ENCODE measurements at regions not wholly inside any gene's neighbourhood (a gene's known extent, or its start where the extent isn't known, plus 50 kb on each side); places are given as distances from the start of the nearest gene placed in this dataset.

DNA sequence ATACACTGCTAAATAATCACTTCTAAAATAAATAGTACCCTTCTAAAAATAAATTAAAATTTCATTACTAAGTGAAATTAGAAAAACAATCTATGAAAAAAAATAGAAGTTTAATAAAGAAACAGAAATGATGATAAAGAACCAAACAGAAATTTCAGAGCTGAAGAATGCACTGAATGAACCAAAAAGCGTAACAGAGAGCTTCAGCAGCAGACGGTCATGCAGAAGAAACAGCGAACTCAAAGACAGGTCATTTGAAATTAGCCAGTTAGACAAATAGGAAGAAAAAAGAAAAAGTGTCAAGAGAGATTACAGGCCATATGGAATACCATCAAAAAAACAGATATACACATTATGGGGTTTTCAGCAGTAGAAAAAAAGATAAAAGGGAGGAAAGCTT lies 706.7 kb downstream of the TBC1D32 start:
- DNase-seq = no peak

DNA sequence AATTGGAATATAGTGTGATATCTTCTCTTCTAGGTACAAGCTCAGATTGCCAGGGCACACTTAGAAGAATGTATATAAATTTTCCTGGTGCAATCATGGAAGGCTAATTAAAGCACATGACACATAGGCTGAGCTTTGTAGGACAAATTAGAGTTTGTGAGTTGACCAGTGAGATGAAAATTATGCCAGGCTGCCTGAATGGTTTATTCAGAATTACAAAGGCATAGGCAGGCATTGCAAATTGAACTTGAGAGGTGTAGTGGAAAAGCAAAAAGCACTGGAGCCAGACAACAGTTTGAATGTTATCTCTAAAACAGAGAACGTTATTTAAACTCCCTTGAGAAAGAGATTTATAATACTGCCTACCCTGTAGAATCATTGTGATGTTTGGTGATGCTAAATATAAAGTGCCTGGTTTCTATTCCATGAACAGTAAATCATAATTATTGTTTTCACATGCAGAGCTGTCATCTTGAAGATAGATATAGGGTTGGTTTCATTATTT lies 712.1 kb downstream of the TBC1D32 start:
- DNase-seq = no peak

DNA sequence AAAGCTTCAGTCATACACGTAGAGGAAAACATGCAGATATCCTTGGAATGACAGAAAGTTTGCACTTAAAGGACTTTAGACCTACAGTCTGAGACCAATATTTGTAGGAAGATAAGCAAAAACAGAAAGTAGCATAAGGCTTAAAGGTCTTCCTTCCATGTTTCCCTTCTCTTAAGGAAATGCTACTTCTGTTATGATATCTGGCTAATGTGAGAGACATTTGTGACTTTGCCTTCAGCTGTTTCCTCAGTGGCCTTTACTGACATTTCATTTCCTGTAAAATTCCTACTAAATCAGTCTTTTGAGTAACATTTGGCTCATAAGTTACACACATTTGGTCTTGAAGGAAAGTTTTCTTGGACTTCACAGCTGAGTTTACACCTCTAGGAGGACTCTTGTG lies 713.4 kb downstream of the TBC1D32 start:
- DNase-seq = no peak

DNA sequence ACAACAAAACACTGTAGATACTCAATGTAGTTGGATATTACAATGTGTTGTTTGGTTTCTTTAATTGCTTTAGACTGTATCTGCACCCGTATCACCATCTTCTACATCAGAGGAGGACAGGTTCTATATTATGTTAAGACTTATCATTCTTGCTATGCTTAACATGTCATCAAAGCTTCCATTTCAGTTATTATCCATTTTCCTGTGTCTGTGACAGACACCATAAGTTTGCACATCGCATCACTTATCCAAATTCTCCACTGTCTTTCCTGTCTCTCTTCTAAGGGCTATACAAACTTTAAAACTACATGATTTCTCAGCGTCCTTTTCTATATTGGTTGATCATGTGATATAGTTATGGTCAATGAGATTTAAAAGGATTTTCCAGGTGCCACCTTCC lies 719.0 kb downstream of the TBC1D32 start:
- DNase-seq = no peak

DNA sequence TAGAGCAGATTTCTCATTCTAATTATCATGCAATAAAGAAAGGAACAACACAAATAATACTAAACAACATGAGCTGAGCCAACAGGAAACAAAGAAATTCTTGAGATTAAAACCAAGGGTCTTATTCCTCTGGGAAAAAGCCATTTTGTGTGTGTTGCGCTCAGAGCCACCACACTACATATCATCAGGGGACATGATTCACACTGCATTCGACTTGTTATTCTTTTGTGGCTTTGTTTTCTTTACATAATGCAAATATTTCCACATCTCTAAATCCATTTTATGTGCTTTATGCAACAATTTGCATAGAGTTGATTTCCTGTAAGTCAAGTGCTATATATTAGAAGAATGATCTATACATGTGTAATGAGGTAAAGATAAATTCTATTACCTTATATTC lies 719.6 kb downstream of the TBC1D32 start:
- DNase-seq = no peak

DNA sequence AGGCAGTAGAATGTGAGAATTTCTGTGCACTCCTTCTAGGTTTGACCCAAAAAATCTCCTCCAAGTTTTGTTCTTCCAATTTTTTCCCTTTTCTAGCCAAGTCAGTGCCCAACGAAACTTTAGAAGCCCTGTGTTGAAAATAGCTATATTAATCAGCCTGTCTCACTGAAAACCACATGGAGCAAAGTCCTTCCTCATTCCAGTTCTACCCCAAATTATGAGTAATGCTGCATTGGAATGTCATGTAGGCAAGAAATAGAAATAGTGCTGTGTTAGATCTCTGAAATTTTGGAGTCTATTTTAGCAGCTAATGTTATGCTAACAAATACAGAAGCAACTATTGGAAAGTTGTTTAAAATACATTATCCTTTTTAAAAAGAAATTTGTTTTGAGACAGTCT lies 725.5 kb downstream of the TBC1D32 start:
- no peak for DNase-seq

DNA sequence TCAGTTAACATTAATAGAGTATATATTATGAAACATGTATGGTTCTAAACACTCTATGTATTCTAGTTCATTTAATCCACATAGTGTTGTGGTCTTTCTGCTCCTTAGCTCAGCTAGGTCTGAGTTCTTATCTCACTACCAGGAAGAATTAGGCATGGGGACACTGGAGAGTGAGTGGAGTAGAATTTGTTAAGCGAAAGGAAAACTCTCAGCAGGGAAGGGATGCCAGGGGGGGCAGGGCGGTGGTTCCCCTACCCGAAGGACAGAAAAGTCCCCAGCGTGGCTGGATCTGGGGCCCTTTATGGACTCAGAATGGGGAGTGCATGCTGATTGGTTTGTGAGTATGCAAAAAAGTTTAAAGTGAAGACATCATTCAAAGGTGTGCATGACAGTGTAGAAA lies 727.5 kb downstream of the TBC1D32 start:
- DNase-seq = no peak

DNA sequence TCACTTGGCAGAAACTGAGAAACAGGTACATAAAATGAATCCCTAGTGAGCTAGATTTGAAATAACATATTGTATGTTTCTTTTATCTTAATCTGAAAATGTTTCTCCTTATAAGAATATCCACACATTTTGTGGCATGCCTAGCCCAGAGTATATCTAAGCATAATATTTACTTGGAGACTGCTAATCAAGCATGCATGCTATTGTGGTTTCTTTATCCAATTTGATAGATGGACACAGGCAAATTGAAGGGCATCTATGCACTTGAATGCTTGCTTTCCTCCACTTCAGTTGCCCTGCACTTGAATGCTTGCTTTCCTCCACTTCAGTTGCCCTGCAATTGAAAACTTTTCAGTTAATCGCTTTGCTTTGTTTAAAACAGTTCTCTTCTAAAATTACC lies 729.8 kb downstream of the TBC1D32 start:
- DNase-seq = no peak

DNA sequence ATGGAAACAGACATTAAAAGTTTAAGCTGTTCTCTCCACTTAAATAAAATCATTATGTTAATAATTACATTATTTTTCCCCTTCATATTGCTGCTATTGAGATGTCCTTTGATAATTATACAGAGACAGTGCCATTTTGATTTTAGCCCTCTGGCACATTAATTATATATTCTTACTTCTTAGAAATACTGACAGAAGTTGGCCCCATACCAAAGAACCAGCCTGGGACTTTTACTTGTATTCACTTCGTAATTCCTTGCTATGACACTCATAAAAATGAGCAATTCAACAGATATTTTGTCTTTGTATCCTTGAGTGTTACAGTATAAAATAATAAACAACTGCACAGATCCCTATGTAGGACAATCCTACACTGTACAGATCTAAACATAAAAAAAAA lies 743.7 kb downstream of the TBC1D32 start:
- no peak for DNase-seq

DNA sequence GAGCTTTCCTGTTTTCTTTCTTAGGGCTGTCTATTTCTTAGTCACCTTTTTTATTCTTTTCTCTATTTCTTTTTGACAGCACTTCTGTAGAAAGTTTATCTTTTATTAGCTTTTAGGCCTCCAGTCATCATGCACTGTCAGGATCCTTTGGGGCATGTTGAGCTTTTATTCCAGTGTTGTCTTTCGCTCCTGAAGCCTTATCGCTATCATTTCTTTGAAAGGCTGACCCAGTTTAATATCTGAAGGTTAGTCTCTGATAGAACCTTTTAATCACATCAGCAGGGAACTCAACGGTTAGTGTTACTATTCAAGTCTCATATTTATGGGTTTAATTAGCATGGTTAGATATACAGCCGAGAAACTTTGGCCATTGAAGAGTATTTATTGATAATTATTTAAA lies 745.9 kb downstream of the TBC1D32 start:
- no peak for DNase-seq

DNA sequence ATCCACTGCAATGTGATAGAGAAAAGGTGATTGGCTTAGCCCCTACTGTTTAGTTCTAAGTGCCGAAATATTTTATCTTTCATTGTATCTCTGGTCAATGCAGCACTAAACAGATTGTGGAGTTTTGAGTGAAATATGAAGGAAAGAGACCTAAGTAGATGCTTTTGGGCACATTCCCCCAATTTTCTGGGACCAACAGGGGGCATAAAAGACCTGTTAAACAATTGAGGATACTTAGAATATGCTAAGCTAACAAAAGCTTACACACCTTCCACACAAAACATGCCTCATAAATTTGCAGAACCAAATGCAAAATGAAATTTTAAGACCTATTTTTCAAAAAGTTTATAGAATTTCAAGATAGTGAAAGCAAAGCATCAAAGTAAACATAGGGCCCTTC lies 746.9 kb downstream of the TBC1D32 start:
- DNase-seq = no peak

DNA sequence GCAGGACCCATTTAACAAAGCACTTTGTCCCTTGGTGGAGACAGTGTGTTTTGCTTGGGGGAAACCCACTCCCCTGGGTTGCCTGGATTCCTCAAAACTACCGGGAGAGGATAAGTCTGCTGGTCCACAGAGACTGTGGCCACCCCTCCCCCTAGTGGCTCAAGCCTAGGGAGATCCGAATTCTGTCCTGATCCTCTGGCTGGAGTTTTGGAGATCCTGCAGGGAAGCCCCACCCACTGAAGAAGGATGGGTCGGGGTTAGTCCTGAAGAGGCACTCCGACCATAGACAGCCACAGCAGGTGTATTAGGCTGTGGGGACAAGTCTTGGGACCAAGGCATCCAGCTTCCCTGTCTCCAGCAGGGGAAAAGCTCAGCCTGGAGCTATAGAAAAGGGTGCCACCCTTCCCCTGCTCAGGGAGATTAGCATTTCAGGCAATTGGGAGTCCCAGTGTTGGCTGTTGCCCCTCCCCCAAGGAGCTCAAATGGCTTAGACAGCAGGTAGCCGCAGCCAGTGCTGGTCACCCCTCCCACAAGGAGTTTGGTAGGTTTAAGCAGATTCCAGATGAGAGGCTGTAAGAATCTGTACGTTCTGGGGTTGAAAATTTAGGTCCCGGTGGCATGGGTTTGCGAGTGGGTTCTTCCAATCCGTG lies 750.0 kb downstream of the TBC1D32 start:
- no peak for DNase-seq

DNA sequence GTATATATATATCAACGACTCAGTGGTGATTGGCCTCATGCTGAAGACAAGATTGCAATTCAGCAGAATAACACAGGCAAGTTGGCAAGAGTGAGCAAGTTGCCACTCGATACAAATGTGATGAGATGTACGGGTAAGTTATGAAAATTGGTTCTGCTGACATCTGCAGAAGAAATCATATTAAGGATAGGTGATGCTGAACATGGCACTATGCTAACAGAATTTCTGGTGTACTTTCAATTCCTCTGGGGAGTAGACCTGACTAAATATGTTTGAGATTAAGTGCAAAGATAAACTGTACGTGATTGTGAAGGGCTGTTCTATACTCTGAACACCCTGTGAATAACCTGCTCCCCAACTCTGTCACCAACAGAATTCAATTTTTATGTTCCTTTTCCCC lies 758.2 kb downstream of the TBC1D32 start:
- no peak for DNase-seq

DNA sequence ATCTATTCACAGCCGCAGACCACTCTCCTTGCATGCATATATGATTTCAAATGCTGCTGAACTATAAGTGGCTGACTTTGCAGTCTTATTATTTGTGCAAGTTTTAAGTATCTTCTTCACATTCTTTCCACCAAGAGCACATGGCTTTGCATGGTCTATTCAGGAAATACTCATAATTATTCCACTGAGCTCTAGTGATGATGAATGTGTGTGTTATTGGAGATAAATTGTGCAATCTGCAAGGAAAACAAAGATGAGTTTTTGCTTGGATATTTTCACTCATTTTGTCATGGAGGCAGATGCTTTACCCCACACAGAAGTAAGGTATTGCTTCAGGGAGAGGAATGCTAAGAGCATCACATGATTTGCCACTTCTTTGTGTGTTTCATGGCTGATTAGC lies 764.6 kb downstream of the TBC1D32 start:
- DNase-seq = no peak

DNA sequence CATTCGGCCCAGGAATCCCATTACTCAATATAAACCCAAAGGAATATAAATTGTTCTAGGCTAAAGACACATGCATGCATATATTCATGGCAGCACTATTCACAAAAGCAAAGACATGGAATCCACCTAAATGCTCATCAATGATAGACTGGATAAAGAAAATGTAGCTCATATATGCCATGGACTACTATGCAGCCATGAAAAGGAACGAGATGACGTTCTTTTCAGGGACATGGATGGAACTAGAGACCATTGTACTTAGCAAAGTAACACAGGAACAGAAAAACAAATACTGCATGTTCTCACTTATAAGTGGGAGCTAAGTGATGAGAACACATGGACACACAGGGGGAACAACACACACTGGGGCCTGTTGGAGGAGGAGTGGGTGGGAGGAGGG lies 769.5 kb downstream of the TBC1D32 start:
- DNase-seq = no peak

DNA sequence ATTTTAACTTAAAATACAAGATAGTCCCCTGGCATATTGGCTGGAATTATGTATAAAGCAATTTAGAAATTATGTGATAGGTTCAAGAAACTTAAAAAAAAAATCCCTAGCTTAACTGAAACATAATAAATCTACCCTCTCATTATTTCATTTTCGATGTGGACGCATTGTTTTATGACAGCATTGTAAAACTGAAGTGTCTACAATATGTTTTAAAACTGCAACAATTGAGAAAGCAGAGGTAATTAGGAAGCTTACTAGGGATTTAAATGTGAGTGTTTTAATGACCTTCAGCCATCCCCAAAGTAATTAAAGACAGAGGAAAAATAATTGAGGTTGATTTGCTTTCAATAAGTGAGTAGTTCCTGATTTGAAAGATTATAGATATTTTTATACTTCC lies 776.0 kb downstream of the TBC1D32 start:
- no peak for DNase-seq

DNA sequence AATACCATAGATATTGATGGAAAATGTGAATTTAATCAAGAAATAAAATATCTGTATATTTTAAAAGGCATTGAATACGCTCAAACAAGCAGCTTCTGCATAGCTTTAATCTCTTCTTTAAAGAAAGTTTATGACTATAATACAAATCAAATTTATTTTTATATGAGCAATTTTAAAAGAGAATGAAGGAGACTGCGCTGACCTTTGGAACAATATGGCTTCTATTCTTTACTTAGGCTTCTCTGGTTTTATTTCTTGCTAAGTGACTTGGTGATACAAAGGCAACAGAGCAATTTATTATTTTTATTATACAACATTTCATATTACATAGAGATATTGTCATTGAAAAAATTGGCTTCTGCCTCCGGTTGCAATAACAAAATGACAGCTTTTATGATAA lies 776.7 kb downstream of the TBC1D32 start:
- DNase-seq = no peak

DNA sequence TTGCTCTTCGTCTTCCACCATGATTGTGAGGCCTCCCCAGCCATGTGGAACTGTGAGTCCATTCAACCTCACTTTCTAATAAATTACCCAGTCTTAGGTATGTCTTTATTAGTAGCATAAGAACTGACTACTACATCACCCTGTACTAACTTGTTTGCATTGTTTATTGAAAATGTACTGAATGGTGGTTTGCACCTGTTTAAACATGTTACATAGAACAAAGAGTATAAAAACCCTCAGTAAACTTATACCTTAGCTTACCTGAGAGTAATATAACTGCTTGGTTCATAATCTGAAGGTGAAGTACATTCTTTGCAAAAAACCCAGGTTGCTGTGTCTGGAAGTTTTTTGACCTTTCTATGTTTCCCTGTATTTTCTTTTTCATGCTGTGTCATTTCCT lies 777.8 kb downstream of the TBC1D32 start:
- DNase-seq = no peak

DNA sequence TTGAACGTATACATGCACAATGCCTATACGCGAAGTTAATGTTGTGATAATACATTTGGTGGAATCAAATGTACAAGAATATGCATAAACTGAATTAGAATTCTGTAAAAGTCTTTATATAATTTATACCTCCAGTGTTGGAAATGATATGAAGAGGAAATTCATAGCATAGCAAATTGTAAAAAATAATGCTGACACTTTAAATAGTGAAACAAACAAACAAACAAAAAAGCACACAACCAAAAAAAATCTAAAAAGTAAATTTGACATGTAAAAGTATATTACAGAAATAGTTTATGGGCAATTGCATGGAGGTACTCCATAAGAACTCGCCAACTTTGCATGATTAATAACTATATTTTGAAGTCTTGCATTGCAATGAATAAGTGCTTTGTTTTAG lies 780.9 kb downstream of the TBC1D32 start:
- DNase-seq = no peak

DNA sequence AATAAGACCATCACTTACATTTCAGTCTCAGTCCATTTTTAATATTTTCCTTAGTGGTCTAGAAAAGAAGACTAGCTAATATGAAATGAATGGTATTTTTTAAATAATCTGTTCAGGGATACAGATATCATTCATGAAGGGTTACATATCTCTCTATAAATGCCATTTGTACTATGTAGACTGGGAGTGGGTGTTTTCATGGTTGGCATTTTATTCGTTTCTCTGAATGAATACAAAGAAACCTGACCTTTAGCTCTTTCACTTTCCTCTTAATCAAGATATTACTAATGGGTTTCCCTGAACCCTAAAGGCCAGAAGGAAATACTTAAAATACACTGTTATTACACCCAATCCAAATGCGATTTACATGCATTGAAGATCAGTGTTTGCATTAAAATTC lies 788.9 kb downstream of the TBC1D32 start:
- no peak for DNase-seq

DNA sequence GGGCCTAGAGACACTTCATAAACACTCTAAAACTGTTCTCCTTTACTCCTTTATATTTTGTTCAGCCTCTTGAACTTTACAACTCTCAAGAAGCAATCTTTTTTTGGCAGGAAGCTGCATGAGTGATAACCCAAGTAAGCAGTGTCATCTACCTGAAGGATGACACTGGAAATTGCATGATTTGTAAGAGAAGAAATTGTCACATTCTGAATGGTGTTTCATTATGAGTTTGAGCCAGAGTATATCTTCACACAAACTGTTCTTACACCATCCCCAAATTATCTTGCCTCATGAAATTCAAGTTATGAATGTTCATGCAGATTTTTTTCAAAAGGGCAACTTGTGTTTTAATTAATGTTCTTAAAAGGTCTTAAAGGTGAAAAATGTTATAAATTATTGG lies 799.3 kb downstream of the TBC1D32 start:
- DNase-seq = no peak

DNA sequence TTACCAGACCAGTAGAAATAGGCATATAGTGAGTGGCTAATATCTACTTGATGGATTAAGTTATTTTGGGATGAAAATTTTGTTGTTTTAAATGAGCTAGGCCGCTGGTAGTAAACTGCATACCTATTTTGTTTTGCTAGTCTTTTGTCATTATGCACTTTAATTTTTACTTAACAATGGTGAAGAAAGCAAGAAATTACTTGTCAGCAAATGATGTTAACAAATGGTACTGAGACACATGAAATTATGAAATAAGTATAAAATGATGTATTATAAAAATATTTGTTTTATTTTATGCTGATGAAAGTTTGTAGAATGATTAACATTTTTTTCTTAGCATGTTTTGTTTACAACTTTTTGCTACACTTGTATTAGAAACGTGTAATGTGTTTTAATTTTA lies 807.7 kb downstream of the TBC1D32 start:
- no peak for DNase-seq

DNA sequence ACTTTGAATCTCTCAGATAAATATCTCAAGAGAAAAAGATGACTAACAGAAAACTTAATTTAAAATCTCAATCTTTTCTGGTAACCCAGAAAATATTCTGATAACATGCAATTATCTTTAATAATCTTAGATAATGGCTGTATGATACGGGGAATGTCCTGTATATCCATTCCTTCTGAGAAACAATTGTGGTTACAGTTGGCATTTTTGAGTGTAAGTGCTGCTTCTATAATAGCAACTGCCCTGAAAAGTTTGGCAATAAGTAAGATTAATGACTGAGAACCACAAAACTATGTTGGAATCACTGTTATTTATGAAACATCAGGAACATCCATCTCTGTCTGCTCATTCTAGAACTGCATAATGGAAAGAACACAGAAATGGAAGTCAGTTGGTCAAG lies 819.7 kb downstream of the TBC1D32 start:
- DNase-seq = no peak

DNA sequence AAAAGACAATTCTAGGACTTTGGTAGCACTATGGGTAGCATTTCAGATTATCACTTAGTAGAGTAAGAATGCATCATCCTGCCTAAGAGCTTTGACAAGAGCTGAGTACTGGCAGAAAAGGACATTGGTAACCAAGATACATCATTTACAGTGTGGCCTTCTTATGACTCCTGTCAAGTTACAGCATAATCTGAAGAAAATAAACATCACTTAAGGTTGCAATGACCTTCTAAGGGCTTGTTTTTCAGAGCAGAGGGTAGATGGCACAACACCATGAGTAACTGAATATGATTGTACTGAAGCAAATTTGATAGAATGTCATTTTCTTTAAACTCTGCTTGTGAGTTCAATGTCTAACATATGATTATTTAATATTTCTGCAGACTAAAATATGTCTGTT lies 822.6 kb downstream of the TBC1D32 start:
- DNase-seq = no peak

DNA sequence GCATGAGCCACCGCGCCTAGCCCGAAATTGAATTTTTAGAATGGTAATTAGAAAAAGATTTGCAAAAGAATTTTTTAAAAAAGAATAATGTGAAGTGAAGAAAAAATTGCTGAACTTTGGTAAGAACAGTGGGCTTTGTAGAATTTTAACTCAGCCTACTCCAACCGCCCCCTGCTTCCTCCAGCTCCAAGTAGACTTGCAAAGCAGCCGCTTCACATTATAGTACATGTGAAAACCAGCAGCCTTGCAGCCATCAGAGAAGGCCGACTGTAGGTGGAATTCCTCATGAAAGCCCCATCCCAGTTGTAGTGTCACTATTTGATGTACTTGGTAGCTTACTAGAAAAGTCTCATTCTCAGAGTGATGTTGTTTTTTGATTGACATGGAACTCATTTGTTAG lies 835.6 kb downstream of the TBC1D32 start:
- no peak for DNase-seq
